ENCODE measurements at regions not wholly inside any gene's neighbourhood (a gene's known extent, or its start where the extent isn't known, plus 50 kb on each side); places are given as distances from the start of the nearest gene placed in this dataset.
A peak's percentile ranks its signal among the peaks of the same experiment; 100 is the strongest.
"Not testable (repeated sequence)": the region's sequence is repeated elsewhere in the genome, so short reads cannot be mapped to it uniquely, and the experiment has no call there.

DNA sequence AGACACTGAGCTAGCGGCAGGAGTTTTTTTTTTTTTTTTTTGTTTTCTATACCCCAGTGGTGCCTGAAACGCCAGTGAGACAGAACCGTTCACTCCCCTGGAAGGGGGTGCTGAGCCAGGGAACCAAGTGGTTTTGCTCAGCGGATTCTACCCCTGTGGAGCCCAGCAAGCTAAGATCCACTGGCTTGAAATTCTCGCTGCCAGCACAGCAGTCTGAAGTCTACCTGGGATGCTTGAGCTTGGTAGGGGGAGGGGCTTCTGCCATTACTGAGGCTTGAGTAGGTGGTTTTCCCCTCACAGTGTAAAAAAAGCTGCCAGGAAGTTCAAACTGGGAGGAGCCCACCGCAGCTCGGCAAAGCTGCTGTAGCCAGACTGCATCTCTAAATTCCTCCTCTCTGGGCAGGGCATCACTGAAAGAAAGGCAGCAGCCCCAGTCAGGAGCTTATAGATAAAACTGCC, 173.0 kb downstream of the DMAC1 start:
- DNase-seq (ENCODE audit: low read depth): not testable (repeated sequence)

DNA sequence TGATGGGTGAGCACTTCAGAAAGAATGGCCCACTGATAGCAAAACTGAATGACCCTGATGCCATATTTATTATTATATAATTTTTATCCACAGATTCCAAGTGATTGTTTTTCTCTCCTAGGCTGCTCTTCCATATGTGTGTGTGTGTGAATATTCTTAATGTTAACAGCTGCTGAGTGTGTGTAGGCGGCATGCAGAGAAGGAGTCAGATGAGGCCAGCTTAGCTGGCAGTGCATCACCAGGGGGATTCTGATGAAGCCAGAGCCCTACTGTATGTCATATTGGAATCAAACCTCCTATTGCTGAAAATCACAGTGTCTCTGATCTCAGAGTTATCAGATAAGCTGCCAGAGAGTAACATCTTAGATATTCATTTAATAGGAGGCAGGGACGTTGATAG, 177.1 kb downstream of the DMAC1 start:
- no peak for DNase-seq (ENCODE audit: low read depth)

DNA sequence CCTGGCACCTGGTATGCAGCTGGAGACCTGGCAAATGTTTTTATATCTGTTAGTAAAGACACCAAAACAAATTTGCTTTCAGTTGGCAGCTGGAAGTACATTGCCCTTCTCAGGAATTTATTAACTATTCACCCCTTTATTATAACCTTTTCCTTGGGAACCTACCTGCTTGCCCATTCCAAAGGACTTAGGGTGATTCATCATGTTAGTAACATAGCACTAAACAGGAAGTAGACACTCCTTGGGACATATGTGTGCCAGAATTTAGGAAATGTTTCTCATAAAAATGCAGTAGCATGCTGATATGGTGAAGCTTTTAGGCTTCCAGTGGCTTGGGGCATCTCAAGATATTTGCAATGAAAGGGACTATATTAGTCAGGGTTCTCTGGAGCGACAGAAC, 184.2 kb downstream of the DMAC1 start:
- DNase-seq (ENCODE audit: low read depth): no peak

DNA sequence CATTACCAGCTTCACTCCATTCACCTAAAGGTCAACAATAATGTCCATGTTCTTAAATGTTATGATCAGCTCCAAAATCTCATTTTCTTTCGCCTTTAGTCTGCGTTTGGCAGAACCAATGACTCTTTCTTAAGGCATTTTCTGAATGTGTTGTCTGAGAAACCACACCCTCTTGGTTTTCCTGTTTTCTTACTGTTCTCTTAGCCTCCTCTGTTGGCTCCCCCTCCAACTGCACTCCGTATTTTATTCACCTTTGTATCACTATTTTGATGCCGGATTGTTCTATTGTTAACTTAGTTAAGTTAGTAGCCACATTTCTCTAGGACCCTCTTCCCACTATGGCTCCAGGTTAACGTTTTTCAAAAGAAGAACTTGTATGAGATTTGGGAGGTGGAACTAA, 185.6 kb downstream of the DMAC1 start:
- DNase-seq (ENCODE audit: low read depth): no peak

DNA sequence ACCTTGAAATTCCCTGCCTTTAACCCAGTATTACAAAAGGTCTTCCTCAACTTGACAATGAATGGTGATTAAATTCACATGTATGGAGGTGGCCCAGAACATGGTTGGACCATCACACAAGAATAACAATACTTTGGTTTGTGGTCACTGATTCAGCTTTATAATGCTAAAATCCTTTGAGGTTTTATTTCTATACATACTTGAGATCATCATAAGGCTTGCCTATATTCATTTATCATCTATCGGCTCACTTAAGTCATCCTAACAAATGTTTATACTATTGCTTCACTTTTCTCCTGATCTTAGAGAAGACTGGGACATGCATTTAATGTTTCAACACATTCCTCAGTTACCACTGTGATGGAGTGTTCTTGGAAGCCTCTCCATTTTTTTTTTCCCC, 191.3 kb downstream of the DMAC1 start:
- no peak for DNase-seq (ENCODE audit: low read depth)

DNA sequence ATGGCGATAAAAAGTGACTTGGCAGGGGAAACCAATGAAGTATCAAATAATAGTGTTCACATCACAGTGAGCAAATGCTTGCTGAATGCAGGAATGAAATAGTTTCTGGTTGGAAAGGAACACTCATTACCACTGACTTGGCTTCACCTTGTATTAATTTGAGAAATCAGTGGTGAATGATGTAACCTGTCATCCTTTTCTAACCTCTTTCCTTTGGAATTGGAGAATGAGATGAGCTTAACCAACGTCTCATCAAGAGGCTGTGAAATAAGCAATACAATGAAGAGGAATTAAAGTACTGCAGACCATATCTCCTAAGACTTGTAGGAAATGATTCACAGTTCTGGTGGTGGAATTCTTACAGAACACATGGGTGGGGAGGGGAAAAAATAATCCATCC, 192.2 kb downstream of the DMAC1 start:
- no peak for DNase-seq (ENCODE audit: low read depth)

DNA sequence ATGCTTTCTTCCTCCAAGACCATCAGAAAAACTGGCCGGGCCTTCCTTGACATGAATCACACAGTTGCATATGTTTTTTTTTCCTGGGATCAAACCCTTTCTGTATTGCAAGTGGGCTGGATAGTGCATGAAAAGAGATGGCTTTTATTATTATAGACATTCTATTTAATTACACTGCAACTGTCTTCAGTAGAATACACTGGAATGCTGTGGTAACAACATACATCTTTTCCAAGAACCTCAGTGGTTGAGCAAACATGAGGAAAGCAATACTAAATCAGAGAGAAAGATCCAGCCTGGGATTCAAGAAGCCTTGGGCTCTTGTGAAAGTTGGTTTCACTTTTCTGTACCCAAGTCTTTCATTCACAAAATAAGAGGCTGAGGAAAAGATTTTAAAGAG, 193.0 kb downstream of the DMAC1 start:
- DNase-seq (ENCODE audit: low read depth): no peak

DNA sequence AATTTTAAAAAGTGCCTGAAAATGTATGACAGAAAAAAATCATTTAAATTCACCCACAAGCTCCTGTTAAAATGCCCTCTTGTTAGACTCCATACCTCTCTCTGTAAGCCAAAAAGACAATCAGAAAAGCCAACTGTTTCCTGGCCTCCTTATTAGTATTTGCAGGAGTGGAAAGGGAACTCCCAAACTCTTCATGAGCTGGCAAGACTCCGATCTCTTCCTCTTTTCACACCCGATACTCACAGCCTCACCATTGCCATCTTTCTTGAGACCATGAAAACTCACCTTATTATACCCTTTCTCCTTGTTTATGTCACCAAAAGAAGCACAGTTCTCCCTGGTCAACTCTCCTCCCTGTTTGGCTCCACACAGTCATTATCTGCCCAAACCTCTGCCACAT, 197.8 kb downstream of the DMAC1 start:
- DNase-seq (ENCODE audit: low read depth): no peak

DNA sequence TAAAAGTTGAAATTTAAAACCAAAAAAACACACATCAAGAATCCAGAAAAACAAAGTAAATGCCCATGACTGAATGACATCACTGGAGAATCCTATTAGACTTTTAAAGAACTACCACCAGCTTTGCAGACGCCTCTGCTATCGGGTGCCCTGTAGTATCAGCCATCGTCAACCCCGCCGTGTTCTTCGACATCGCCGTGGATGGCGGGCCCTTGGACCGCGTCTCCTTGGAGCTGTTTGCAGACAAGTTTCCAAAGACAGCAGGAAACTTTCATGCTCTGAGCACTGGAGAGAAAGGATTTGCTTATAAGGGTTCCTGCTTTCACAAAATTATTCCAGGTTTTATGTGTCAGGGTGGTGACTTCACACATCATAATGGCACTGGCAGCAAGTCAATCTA, 201.9 kb downstream of the DMAC1 start:
- DNase-seq (ENCODE audit: low read depth): no peak

DNA sequence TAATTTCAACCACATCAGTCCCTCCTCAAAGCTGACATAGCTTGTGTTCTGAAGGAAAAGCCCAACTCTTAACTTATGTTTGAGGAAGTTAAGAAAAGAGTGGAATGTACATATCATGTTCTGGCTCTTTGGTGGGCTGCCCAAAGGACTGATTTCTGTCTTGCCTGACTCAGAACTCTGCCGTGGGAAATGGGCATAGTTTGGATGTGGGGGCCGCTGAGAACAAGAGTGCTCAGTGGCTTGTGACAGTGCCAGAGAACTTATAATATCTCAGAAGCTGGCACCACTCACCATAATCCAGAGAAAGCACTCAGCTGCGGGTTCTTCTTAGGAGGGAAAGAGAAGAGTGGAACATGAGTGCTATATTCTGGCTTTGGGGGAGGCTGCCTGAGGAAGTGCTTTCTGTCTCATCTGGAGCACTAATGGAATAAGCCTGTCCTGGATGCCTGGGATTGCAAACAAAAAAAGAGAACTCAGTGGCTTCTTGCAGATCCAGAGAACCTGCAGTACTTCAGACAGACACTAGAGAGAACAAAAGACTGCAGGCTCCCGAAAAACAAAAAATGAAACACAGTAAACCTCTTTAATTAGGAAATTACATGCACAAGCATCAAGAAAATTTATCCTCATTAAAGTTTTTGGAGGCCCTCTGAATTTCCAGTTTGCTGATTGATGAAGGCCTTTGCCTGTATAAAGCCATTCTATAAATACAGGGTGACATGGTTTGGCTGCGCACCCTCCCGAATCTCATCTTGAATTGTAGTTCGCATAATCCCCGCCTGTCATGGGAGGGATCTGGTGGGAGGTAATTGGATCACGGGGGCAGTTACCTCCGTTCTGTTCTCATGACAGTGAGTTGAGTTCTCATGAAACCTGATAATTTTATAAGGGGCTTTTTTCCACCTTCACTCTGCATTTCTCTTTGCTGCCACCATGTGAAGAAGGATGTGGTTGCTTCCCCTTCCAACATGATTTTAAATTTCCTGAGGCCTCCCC, 207.0 kb downstream of the DMAC1 start:
- DNase-seq (ENCODE audit: low read depth): no peak

DNA sequence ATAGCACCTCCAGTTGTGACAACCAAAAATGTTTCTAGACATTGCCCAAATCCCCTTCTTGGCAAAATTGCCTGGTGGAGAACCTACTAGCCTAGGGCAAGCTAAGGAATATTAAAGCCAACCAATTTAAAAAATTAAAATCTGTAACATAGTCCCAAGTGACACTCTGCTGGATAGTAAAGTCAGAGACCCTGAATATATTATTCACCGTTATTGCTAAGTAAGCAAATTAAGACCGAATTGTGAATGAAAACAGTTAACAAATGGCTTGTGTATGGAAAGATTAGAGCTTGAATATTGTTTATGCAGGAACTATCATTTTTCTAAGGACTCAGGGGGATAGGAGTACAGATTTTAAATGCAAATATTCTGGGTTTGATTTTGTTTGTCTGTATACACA, 208.1 kb downstream of the DMAC1 start:
- DNase-seq (ENCODE audit: low read depth): no peak

DNA sequence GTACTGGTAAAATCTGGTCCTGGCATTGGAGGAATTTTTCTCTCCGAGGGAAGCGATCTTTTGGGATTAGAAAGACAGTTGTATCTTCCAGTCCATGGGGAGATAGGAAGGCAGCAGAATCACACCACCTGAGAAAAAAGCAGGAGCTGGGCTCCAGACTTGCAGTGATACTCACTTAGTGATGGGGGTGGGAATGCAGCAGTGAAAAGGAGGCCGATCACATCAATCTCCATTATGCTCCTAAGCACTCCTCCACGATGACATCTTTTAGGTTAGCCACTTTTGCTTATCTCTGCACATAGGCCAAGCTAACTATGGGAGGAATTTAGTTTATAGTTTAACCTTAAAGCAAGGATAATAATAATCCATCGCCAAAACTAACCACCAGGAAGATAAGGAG, 219.0 kb downstream of the DMAC1 start:
- no peak for DNase-seq (ENCODE audit: low read depth)

DNA sequence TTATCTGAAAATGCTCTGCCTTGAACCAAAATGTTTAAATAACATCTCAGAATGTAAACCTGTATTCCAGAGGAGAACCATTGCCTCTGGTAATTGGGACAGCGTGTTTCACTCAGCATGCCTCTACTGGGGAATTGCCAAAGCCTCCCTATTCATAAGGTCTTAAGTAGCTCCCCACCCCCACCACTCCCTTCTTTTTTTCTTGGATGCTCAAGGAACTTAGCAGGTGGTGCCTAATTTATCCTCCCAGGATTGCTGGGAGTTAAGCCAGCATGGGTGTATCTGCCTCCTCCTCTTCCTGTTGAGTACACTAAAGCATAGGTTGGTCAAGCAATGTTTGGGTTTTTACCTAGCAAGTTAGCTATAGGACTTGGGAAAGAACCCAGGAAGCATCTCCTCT, 220.2 kb downstream of the DMAC1 start:
- DNase-seq (ENCODE audit: low read depth): no peak

DNA sequence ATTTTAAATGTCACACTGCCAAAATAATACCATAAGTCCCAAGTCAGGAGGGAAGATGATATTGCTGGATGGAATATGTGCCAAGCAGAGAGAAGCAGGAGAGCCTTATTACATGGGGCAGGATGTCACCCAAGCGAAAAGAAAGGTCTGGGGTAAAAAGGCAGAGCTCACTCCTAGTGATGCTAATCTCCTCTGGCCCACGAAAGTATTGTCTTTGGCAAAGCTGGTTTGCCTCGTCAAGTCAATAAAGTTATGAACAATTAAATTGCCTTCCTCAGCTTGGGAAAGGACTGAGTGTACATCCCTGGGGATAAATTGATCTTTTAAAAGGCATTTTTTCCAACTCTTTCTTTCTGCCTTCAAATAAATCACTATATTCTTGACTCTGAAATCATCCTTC, 220.6 kb downstream of the DMAC1 start:
- DNase-seq (ENCODE audit: low read depth): no peak

DNA sequence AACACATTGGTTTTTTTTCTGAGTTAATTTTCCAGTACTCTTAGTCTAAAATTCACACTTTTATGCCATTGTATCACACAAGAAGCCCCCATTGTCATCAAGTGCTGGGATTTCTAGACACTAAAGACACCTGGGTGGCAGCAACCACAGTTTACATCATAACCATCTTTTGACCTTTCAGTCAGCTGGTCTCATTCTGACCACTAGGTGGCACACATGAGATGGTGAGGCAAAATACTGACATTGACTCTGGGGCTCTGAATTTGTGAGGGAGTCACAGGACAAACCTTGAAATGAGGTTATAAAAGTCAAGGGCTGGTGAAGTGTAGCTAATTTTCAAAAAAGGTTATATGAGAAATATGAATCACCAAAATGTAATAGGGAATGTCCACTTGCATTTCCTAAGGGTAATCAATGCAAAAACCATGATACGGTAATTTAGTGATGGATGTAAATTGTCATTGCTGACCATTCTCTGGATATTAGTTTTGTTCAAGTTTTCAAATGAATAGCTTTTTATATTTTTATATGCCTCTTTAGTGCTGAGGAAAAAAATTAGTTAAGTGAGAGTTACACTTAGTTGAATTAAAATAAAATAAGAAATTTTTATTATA, 229.4 kb downstream of the DMAC1 start:
- DNase-seq (ENCODE audit: low read depth): peak; percentile 26

DNA sequence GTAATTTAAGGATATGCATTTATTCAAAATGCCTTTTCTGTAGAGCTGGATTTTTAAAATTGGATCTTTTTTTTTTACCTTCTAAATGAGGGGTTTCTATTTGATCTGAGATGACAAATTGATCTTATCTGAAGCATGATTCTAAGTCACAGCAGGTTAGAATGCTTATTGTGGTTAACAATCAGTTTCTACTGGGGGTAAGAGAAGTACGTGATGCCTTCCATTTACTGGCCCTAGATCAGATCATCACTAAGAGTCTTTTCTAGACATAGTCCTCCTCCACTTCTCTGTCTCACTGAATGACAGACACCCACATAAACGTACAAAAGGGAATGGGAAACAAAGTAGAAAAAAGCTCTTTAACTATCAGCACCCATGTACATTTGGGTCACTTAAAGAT, 231.9 kb downstream of the DMAC1 start:
- DNase-seq (ENCODE audit: low read depth): no peak

DNA sequence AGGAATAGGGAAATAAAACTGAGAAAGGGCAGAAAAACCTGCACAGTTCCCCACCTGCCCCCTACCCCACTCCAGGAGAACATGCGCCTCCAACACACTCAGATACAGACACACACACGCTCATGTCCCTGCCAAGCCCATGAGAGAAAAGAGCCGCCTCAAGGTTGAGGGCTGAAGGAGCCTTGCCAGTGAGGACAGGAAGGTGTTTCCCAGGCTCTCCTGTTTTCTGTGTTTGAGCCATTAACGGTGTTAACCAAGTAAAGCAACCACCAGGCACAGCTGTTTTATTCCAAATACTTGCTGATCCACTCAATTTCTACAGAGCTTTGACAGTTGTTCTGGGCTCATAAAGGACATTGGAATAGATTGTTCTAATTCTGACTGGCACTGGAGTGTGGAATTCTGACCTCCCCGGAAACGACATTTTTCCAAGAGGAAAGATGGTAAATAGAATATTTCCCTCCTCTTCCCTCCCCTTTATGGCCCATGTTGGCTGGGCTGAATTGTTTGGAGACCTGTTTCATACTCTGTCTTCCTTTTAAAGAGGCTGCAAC, 238.0 kb downstream of the DMAC1 start:
- no peak for DNase-seq (ENCODE audit: low read depth)

DNA sequence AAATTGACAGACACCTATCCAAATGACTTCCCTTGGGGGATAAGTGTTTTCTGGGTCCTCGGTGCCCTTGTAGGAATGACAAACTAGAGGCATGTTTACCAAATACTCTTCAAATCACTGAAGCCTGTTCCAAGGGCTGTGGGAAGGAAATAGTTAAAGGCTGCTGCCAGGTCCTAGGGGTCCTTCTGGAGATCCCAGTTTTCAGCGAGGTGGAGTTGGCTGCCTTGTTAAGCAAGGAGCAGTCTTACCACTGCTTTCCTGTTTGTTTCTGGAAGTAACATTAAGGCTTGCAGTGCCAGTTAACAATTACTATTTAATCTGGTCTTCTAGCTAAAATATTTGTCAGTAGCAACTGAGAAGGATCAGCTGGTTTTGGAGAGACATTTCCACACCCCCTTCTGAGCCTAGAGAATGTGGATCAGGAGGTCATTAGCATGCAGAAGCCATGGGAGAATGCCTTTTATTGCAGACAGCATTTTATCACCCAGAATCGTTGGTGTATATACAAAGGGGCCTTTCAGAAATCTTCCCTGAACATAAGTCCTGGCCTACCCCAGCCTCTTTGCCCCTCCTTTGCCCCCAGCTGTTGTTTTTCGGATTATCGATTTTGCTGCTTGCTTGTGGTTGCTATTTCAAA, 238.8 kb downstream of the DMAC1 start:
- DNase-seq (ENCODE audit: low read depth): no peak

DNA sequence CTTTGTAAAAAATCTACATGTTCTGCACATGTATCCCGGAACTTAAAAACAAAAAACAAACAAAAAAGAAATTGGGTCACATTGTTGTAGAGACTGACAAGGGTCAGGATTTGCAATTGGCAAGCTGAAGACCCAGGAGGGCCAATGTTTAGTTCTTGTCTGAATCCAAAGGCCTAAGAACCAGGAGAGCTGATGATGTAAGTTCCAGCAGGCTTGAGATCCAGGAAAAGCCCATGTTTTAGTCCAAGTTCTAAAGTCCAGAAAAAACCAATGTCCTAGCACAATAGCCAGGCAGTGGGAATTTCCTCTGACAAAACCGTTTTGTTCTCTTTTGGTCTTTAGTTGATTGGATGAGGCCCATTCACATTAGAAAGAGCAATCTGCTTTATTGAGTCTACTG, 244.9 kb downstream of the DMAC1 start:
- DNase-seq (ENCODE audit: low read depth): no peak

DNA sequence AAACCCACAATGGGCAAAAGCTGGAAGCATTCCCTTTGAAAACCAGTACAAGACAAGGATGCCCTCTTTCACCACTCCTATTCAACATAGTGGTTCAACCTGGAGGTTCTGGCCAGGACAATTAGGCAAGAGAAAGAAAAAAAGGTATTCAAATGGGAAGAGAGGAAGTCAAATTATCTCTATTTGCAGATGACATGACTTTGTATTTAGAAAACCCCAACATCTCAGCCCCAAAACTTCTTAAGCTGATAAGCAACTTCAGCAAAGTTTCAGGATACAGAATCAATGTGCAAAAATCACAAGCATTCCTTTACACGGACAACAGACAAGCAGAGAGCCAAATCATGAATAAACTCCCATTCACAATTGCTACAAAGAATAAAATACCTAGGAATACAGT, 246.9 kb downstream of the DMAC1 start:
- DNase-seq (ENCODE audit: low read depth): not testable (repeated sequence)

DNA sequence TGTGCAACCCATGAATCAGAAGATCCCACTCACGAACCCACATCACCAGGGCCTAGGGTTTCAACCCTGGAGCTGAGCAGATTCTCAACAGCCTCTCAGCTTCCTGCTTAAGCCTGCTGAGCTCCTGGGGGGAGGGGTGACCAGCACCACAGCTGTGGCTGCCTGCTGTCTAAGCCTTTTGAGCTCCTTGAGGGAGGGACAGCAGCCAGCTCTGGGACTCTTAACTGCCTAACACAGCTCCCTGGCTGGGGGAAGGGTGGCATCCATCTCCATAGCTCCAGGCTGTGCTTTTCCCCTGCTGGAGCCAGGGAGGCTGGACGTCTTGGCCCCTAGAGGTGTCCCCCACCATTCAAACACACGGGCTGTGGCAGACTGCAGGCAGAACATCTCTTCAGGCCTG, 250.3 kb downstream of the DMAC1 start:
- no peak for DNase-seq (ENCODE audit: low read depth)

DNA sequence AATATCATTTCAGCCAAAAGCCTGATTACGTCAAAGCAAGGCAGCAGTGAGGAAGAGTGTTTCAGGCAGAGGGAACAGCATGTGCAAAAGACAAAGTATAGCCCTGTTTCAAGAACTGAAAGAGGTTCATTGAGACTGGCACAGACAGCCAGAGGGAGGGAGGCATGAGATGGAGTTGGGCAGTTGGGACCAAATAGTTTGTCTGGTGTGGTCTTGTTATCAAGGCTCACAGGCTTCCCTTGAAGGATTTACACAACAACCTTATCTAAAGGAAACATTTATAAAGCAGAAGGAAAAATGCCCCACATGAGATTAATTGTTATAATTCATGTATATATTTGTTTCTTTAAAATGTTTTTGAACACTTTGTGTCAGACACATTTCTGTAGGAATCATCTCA, 253.3 kb downstream of the DMAC1 start:
- DNase-seq (ENCODE audit: low read depth): no peak
